SK-N-DZ (cell line): ENCODE measurements at regions not wholly inside any gene's neighbourhood (a gene's known extent, or its start where the extent isn't known, plus 50 kb on each side); places are given as distances from the start of the nearest gene placed in this dataset.
"Not testable (repeated sequence)": the region's sequence is repeated elsewhere in the genome, so short reads cannot be mapped to it uniquely, and the experiment has no call there.

ENCODE experiments used
- DNase-seq: peaks from one replicate; pipeline ENCODE4 v3.0.0-alpha.2; 2015; ENCODE audit warnings: low spot score

- DNase-seq, result no peak
Measured at GRCh38 chr11:93032580-93032979, 63.1 kb downstream of the MTNR1B start.

- peak; percentile 61 for DNase-seq
Measured at GRCh38 chr11:93033093-93033492, 63.6 kb downstream of the MTNR1B start.

- no peak for DNase-seq
Measured at GRCh38 chr11:93034031-93034722, 64.7 kb downstream of the MTNR1B start.

GRCh38 chr11:93034723-93035039 is 65.2 kb downstream of the MTNR1B start:
- DNase-seq, result no peak

GRCh38 chr11:93038521-93038920 is 69.1 kb downstream of the MTNR1B start:
- no peak for DNase-seq

DNA sequence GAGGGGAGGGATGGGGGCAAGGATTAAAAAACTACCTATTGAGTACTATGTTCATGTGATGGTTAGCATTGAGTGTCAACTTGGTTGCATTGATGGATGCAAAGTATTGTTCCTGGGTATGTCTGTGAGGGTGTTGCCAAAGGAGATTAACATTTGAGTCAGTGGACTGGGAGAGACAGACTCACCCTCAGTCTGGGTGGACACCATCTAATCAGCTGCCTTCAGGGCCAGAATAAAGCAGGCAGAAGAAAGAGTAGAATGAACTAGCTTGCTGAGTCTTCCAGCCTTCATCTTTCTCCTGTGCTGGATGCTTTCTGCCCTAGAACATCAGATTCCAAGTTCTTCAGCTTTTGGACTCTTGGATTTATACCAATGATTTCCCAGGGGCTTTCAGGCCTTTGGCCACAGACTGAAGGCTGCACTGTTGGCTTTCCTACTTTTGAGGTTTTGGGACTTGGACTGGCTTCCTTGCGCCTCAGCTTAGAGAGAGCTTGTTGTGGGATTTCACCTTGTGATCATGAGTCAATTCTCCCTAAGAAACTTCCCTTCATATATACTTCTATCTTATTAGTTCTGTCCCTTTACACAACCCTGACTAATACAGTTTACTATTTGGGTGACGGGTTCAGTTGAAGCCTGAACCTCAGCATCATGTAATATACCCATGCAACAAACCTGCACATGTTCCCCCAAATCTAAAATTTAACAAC is 70.2 kb downstream of the MTNR1B start:
- no peak for DNase-seq

- DNase-seq, result no peak
Measured at GRCh38 chr11:93041682-93042081, 72.2 kb downstream of the MTNR1B start.

GRCh38 chr11:93043186-93043585 is 73.7 kb downstream of the MTNR1B start:
- not testable (repeated sequence) for DNase-seq

DNA sequence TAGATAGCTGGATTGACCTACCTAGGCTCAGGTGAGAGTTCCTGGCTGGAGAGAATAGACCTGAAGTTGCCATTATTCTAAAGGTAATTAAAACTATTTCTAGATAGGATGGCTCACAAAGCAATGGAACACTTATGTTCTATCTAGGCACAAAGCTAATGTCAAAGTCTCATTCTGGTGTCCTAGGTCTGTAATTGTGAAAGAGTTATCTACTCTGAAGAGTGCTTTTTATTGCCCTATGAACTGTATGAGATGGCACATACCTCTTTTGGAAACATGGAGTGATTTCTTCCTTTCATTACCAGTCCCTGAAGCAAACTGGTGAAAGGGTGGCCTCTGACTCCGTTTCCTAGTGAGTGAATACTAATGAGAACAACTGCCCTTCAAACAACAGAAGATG is 80.3 kb downstream of the MTNR1B start:
- DNase-seq, result no peak

DNA sequence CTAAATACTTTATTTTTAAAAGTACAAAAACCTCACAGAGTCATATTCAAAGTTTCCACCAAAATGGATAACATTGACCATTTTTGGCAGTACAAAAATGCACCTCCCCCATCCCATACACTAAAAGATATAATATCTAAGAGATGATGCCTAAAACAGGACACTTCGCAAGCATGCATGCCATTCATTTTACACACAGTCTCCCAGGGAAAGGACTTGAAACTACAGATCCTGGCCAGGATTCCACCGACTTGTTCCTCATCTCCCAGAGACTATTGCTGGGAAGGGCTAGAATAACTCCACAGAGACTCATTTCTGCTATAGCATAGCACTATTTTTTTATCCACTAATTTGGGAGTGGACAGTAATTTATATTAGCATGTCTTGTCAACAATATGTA is 81.7 kb downstream of the MTNR1B start:
- DNase-seq, result no peak

DNA sequence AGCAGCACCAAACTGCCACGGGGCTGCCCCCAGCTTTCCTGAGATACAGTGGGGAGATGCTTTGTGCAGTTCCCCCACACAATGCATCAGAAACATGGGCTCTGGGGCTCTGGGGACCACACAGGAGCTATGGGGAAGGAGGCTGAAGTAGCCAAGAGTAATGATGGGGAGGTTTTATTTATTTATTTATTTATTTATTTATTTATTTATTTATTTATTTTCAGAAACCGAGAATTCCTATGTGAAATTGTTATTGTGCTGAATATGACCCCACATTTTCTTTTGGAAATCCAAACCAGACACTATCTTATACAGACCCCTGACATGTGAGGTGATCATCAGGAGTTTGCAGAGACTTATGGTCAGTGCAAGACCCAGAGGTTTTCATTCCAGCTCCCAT is 84.4 kb downstream of the MTNR1B start:
- DNase-seq, result no peak

DNA sequence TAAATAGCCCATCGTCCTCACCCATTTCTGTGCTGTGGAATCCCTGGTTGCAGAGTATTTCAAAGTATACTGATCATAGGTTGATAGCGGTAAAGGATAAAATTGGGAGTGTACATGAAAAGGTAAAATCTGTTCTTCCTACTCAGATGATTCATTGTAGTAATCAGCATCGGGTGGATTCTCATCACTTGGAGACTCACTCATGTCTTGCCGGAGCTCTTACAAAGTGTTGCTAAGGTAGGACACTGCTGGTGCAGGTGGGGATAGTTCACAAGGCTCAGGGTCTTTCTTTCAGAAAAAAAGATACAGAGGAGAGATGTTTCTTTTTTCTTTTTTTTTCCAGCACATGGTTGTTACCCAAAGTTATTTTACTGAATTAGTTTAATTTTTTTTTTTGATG is 84.8 kb downstream of the MTNR1B start:
- DNase-seq, result no peak

DNA sequence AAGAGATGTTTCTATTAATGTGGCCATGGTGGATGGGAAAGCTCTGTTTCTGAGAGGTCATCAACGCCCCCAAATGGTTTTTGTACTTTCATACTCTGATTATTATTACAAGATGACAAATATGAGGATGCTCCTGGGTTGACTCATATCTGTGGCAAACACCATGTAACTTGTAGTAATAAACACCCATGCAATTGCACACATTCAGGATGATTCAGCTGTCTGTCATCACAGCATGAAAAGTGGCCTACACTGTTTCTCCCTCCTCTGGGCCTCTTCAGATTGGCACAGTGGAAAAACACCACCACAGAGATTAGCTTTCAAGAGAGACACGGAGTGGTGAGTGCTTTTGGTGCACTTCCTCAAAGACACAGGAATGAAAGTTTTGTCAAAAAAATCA is 85.4 kb downstream of the MTNR1B start:
- no peak for DNase-seq

GRCh38 chr11:93059117-93059957 is 89.9 kb downstream of the MTNR1B start:
- DNase-seq, result no peak

GRCh38 chr11:93063086-93063485 is 93.6 kb downstream of the MTNR1B start:
- DNase-seq, result no peak

DNA sequence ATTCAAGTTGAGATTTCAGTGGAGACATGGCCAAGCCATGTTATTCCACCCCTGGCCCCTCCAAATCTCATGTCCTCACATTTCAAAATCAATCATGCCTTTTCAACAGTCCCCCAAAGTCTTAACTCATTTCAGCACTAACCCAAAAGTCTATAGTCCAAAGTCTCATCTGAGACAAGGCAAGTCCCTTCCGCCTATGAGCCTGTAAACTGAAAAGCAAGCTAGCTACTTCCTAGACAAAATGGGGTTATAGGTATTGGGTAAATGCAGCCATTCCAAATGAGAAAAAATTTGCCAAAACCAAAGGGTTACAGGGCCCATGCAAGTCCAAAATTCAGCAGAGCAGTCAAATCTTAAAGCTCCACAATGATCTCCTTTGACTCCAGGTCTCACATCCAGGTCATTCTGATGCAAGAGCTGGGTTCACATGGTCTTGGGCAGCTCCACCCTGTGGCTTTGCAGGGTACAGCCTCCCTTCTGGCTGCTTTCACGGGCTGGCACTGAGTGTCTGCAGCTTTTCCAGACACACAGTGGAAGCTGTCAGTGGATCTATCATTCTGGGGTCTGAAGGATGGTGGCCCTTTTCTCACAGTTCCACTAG is 95.7 kb downstream of the MTNR1B start:
- peak; percentile 66 for DNase-seq

DNA sequence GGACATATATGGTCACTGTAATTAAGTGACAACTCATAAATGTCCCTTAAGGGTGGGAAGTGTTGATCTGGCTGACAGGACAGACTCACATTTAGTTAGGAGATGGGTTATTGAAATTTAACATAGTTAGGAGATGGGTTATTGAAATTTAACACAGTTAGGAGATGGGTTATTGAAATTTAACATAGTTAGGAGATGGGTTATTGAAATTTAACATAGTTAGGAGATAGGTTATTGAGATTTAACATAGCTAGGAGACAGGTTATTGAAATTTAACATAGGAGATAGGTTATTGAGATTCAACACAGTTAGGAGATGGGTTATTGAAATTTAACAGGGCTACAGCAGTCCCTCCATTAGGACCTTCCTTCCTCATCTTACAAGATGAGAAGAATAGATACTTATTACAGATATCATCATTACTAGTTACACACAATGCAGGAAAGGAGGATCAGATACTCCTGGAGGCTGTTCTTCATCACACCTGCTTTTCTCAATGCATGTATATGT is 98.5 kb downstream of the MTNR1B start:
- peak; percentile 95 for DNase-seq

DNA sequence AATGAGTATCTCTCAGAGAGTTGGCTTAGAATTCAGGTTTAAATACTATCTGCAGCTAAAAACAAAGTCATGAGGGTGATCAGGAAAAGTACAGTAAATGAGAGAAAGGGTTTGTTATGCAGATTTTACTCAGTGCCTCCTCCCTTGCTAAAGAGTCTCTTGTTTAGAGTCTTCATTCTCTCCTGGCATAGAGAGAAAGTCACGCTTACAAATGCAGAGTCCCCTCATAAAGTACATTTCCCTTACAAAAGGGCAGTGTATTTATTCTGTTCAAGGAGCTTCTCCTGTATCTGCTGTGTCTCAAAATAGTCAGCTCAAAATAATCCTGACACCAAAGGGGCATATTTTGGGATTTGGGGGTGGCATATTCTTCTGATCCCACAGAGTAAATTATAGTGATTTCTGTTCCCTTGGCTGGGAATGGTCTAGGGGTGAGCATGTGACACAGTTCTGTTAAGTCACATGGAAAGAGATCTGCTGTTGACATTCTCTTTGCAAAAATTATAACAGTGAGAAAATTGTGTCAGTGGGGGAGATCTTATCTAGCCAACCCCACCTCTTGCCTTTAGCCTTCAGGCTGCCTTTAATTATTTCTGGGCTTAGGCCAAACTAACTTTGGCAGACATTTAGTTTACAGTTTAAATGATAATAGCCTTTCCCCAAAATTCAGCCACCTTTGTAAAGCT is 102.9 kb downstream of the MTNR1B start:
- peak; percentile 41 for DNase-seq

DNA sequence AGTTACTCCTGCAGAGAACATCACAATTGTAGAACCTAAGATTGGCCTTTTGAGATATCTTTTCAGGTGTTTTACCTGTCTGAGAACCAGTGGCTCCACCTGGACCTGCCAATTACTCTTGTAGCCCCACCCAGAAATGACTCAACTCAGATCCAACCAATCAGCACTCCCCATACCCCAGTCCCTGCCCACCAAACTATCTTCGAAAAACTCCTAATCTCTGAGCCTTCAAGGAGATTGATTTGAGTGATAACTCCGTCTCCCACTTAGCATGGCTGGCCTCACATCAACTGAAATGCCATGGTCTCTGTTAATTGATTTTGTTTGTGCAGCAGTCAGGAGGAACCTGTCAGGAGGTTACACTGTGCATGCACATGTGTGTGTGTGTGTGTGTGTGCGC is 103.6 kb downstream of the MTNR1B start:
- peak; percentile 73 for DNase-seq

GRCh38 chr11:93073508-93074280 is 104.2 kb downstream of the MTNR1B start:
- DNase-seq, result no peak

DNA sequence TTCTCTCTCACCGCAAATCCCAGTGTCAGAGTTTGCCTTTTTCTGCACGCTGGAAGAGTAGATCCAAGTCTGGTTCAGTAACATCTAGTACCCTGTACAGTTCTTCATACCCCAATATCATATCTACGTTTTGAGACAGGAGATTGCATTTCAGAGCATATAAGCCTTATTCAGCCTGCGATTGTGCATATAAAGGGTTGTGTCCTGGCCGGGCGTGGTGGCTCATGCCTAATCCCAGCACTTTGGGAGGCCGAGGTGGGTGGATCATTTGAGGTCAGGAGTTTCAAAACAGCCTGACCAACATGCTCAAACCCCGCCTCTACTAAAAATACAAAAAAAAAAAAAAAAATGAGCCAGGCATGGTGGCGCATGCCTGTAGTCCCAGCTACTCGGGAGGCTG is 104.9 kb downstream of the MTNR1B start:
- DNase-seq, result no peak
